ENCODE measurements at regions not wholly inside any gene's neighbourhood (a gene's known extent, or its start where the extent isn't known, plus 50 kb on each side); places are given as distances from the start of the nearest gene placed in this dataset.

GRCh38 chr16:51950118-51950780 lies 596.7 kb downstream of the TOX3 start:
- TF ChIP-seq, protein P1, sequence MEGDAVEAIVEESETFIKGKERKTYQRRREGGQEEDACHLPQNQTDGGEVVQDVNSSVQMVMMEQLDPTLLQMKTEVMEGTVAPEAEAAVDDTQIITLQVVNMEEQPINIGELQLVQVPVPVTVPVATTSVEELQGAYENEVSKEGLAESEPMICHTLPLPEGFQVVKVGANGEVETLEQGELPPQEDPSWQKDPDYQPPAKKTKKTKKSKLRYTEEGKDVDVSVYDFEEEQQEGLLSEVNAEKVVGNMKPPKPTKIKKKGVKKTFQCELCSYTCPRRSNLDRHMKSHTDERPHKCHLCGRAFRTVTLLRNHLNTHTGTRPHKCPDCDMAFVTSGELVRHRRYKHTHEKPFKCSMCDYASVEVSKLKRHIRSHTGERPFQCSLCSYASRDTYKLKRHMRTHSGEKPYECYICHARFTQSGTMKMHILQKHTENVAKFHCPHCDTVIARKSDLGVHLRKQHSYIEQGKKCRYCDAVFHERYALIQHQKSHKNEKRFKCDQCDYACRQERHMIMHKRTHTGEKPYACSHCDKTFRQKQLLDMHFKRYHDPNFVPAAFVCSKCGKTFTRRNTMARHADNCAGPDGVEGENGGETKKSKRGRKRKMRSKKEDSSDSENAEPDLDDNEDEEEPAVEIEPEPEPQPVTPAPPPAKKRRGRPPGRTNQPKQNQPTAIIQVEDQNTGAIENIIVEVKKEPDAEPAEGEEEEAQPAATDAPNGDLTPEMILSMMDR (IDR thresholded peaks at IDR 0.05) = no peak
- no peak for TF ChIP-seq POLR2A (IDR thresholded peaks at IDR 0.05)

Data from vagina (tissue), 2 donors.